HG03520 (cell line): ENCODE measurements at regions not wholly inside any gene's neighbourhood (a gene's known extent, or its start where the extent isn't known, plus 50 kb on each side); places are given as distances from the start of the nearest gene placed in this dataset.

ENCODE experiments used
- ATAC-seq: cut with Tn5 transposase; IDR thresholded peaks from one replicate; pipeline ENCODE4 v1.9.1; 2021; ENCODE audit warnings: mild to moderate bottlenecking, moderate library complexity; ENCODE audit not compliant: unreplicated experiment

DNA sequence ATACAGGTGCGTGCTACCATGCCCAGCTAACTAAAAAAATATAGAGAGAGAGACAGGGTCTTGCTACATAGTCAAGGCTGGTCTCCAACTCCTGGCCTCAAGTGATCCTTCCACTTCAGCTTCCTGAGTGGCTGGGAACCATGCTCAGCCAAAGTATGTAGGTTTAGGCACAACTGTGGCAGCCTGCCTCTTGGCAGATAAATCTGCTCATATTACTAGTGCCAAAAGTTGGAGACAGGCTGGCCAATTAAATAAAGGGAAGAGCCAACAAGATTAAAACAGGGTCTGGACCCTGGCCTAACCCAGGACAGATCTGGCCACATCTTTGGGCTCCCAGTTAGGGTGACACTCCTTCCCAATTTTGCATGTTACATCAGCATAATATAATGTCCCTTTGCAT, 151.7 kb downstream of the CBLN1 start:
- no peak for ATAC-seq

DNA sequence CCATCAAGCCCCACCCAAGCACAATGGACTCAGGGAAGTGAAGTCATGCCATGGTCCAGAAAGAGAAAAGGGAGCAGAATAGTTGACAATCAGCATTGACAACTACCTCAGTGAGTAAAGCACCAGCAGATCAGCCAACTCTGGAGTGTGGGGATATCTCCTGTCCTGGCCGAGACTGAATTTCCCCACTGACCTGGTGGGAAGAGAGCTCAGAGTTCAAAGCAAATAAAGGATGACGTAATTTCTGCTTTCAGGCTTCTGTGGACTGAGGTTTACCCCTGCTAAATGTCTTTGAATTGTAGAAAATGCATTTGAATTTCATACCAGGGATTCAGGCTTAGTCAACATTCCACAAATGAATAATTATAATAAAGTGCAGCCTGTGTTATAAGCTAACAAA, 152.9 kb downstream of the CBLN1 start:
- ATAC-seq = no peak

- no peak for ATAC-seq
Observed at GRCh38 chr16:49127103-49127502, 154.5 kb downstream of the CBLN1 start.

- ATAC-seq = no peak
Observed at GRCh38 chr16:49121636-49122035, 160.0 kb downstream of the CBLN1 start.

DNA sequence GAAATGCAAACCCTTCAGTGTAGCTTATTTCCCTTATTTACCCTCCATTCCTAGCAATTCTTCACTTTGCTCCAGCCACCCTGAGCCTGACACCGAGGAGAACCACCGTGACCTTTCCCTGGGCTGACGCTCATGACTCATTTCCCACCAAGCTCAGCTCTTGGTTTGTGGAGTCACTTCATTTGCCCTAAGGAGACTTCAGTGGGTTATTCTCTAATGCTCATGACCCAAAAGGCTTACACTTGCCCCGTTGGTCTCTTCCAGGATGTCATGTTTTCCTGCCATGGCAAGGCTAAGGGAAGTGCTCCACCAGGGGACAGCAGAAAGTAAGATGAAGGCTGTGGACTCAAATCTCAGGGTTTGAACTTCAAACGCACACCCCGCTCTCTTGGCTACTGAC, 161.0 kb downstream of the CBLN1 start:
- ATAC-seq = no peak

DNA sequence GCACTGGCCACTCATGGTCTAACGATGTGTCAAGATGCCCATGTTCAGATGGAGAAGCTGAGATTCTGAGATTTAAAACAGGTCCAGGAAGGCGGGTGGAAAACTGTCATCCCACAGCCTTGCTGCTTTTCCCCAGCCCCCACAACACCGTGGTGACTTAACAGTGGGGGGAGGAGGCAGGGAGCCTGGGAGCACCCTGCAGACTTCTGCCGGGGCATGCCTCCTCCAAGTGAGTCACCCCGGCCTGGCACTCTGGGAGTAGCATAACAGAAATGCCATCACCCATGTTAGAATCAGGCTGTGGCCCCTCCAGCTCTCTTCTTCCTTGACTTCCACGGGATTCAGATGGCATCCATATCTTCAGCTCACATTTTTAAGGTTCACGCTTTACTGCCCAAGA, 164.8 kb downstream of the CBLN1 start:
- no peak for ATAC-seq

DNA sequence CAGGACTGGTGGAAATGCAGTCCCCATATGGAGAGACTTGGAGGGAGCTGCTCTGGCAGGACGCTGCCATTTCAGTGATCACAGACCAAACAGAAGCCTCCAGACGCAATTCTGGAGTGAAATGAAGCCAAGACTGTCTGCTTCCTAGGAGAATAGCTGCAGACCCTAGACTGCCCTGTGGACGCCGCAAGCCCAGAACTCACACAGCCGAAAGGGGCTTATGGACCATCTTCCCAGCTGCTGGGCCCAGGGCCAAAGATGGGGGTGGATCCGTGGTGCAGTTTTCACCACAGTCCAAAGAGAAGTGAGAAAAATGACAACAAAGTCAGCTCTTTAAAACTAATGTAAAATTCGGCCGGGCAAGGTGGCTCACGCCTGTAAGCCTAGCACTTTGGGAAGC, 165.7 kb downstream of the CBLN1 start:
- no peak for ATAC-seq

GRCh38 chr16:49112754-49113153, 168.9 kb downstream of the CBLN1 start:
- no peak for ATAC-seq

GRCh38 chr16:49111351-49111750, 170.3 kb downstream of the CBLN1 start:
- ATAC-seq = no peak

GRCh38 chr16:49108611-49109010, 173.0 kb downstream of the CBLN1 start:
- ATAC-seq = no peak

DNA sequence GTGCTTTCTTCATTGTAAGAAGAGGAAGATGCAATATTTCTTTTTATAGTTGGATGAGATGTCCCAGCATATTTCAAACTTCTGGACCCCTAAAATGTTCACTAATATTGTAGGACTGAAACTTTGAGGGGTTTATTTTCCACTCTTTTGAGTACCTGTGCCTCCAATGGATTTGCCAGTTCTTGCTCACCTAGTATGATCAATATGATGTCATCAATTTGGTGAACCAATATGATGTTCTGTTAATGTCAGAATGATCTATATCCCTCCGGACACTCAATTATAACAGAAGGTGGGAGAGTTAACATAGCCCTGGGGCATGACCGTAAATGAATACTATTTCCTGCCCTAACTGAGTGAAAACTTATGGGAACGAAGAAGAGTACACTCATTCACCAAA, 178.3 kb downstream of the CBLN1 start:
- ATAC-seq = no peak

DNA sequence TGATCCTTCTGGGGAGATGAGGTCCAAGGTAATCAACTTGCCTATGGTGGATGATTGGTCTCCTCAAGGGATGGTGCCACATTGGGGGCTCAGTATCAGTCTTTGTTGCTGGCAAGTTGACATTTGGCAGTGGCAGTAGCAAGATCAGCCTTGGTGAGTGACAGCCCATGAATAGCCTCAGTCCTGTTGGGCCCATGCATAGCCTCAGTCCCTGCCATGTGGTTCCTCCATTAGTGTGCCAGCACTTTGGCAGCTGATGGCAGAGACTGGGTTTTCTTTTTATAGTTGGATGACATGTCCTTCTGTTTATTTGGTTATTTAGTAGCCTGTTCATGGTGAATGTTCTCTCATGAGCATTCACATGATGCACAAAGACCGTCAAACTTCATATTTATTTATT, 179.6 kb downstream of the CBLN1 start:
- ATAC-seq = no peak

DNA sequence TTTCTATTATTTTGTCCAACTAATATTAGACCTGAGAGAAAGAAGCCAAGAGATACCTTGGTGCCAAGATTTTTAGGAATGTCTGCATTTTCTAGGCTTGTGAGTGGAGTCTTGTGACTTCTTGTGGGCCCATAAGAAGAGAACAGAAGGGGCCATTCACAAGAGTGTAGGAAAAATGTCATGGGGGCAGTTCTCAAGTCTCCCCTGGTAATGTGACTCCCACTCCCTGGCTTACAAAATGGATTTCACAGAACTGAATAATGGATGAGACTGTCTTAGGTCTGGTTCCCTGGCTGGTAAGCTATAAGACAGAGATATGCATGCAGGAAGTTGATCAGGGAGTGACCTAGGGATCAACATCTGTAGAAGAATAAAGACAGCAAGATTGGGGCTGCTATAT, 181.3 kb downstream of the CBLN1 start:
- ATAC-seq = no peak

- ATAC-seq = no peak
Observed at GRCh38 chr16:49097964-49098363, 183.7 kb downstream of the CBLN1 start.

GRCh38 chr16:49096176-49096945, 185.3 kb downstream of the CBLN1 start:
- ATAC-seq = no peak

- no peak for ATAC-seq
Observed at GRCh38 chr16:49095539-49095938, 186.1 kb downstream of the CBLN1 start.

- ATAC-seq = no peak
Observed at GRCh38 chr16:49094471-49094870, 187.2 kb downstream of the CBLN1 start.

- no peak for ATAC-seq
Observed at GRCh38 chr16:49093939-49094338, 187.7 kb downstream of the CBLN1 start.

GRCh38 chr16:49092704-49093103, 188.9 kb downstream of the CBLN1 start:
- ATAC-seq = no peak

- no peak for ATAC-seq
Observed at GRCh38 chr16:49089533-49089932, 192.1 kb downstream of the CBLN1 start.

- ATAC-seq = no peak
Observed at GRCh38 chr16:49089039-49089438, 192.6 kb downstream of the CBLN1 start.

DNA sequence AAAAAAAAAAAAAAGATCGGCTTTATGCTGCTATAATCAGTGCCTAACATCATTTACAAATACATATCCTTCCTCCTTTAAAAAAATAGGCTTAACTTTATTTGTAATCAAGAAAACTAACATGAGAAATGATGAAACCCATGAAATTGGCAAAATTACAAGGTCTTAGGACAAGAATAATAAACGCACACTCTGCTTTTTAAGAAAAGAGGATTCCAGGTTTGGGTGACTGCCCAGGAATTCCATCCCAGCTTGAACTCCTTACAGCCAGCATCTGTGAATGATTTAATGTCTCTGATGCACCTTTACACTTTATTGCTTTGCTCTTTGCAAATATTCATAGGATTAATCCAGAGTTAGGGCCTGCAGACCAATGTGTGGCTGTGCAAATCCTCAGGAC, 196.0 kb downstream of the CBLN1 start:
- no peak for ATAC-seq
